ENCODE measurements at regions not wholly inside any gene's neighbourhood (a gene's known extent, or its start where the extent isn't known, plus 50 kb on each side); places are given as distances from the start of the nearest gene placed in this dataset.

GRCh38 chr3:144104186-144104585 lies 132.6 kb downstream of the DIPK2A start:
- Histone ChIP-seq H3K9ac (ENCODE audit: extremely low read depth, low read length, poor library complexity, severe bottlenecking) (no peak overlapping the region), H3K27me3 (ENCODE audit: control insufficient read depth, insufficient read depth, low read length, poor library complexity, severe bottlenecking) (no peaks in the 10 kb centered on the region), H3K36me3 (ENCODE audit: control insufficient read depth, insufficient read depth, low read length) (no peaks in the 10 kb centered on the region), H3K27ac (ENCODE audit: low read depth, low read length) (peak overlapping the region; percentile 83), H3K4me3 (ENCODE audit: low read length) (no peak overlapping the region), H3K9me3 (ENCODE audit: control insufficient read depth, low read length) (peaks cover 2% of the 10 kb centered on the region), H3K4me1 (ENCODE audit: control insufficient read depth, insufficient read depth, low read length) (no peaks in the 10 kb centered on the region)
- no peak for TF ChIP-seq CTCF (conservative IDR thresholded peaks at IDR 0.05)
- no peaks in the 10 kb centered on the region for H3K27me3 Mint-ChIP-seq (ENCODE audit: insufficient read depth)
- no peak for DNase-seq
- H3K27ac Mint-ChIP-seq: no peak overlapping the region
- H3K9me3 Mint-ChIP-seq: peaks cover 3% of the 10 kb centered on the region
- WGBS, 2 experiments (ENCODE audit: insufficient coverage in 1 of 2, insufficient read length in 1 of 2): 67 to 72% methylated on average over 1 to 3 of the region's 3 CpGs
- no peak overlapping the region for H3K4me3 Mint-ChIP-seq
- H3K4me1 Mint-ChIP-seq: peaks cover 4% of the 10 kb centered on the region
- no peaks in the 10 kb centered on the region for H3K36me3 Mint-ChIP-seq (ENCODE audit: low read depth)

- Mint-ChIP-seq H3K9me3 (no peaks in the 10 kb centered on the region), H3K4me1 (peaks cover 4% of the 10 kb centered on the region)
- 91 to 100% methylated on average over 1 of the region's 1 CpG for WGBS, 2 experiments (ENCODE audit: insufficient coverage in 1 of 2, insufficient read length in 1 of 2)
These were observed 133.1 kb downstream of the DIPK2A start for GRCh38 chr3:144104679-144105078.

GRCh38 chr3:144105542-144105941 lies 133.9 kb downstream of the DIPK2A start:
- Mint-ChIP-seq H3K4me1 (peaks cover 4% of the 10 kb centered on the region), H3K27ac (no peak overlapping the region), H3K9me3 (no peaks in the 10 kb centered on the region), H3K4me3 (no peak overlapping the region), H3K36me3 (ENCODE audit: low read depth) (no peaks in the 10 kb centered on the region), H3K27me3 (ENCODE audit: insufficient read depth) (no peaks in the 10 kb centered on the region)
- Histone ChIP-seq H3K9ac (ENCODE audit: extremely low read depth, low read length, poor library complexity, severe bottlenecking) (no peak overlapping the region), H3K27me3 (ENCODE audit: control insufficient read depth, insufficient read depth, low read length, poor library complexity, severe bottlenecking) (no peaks in the 10 kb centered on the region), H3K4me3 (ENCODE audit: low read length) (no peak overlapping the region), H3K36me3 (ENCODE audit: control insufficient read depth, insufficient read depth, low read length) (no peaks in the 10 kb centered on the region), H3K27ac (ENCODE audit: low read depth, low read length) (no peak overlapping the region), H3K9me3 (ENCODE audit: control insufficient read depth, low read length) (no peaks in the 10 kb centered on the region), H3K4me1 (ENCODE audit: control insufficient read depth, insufficient read depth, low read length) (no peaks in the 10 kb centered on the region)
- DNase-seq: no peak
- 91 to 100% methylated on average over 2 to 3 of the region's 3 CpGs for WGBS, 2 experiments (ENCODE audit: insufficient coverage in 1 of 2, insufficient read length in 1 of 2)
- TF ChIP-seq CTCF (conservative IDR thresholded peaks at IDR 0.05): no peak

More at GRCh38 chr3:144104679-144105078, 133.1 kb downstream of the DIPK2A start:
- Mint-ChIP-seq H3K27ac (no peak overlapping the region), H3K36me3 (ENCODE audit: low read depth) (no peaks in the 10 kb centered on the region), H3K27me3 (ENCODE audit: insufficient read depth) (no peaks in the 10 kb centered on the region), H3K4me3 (no peak overlapping the region)
- peak overlapping the region; percentile 83 for H3K27ac ChIP-seq (ENCODE audit: low read depth, low read length)
- no peaks in the 10 kb centered on the region for H3K9me3 ChIP-seq (ENCODE audit: control insufficient read depth, low read length)
- no peaks in the 10 kb centered on the region for H3K27me3 ChIP-seq (ENCODE audit: control insufficient read depth, insufficient read depth, low read length, poor library complexity, severe bottlenecking)
- H3K36me3 ChIP-seq (ENCODE audit: control insufficient read depth, insufficient read depth, low read length): no peaks in the 10 kb centered on the region
- H3K4me3 ChIP-seq (ENCODE audit: low read length): no peak overlapping the region
- H3K4me1 ChIP-seq (ENCODE audit: control insufficient read depth, insufficient read depth, low read length): no peaks in the 10 kb centered on the region
- no peak overlapping the region for H3K9ac ChIP-seq (ENCODE audit: extremely low read depth, low read length, poor library complexity, severe bottlenecking)
- DNase-seq: no peak
- TF ChIP-seq CTCF (conservative IDR thresholded peaks at IDR 0.05): no peak
